Activated CD4-positive, alpha-beta T cell treated with anti-CD3 and anti-CD28 coated beads, Interleukin-2, amount 10 ng/mL, durations not matched to agents 7 days and 5 days (primary cell): ENCODE measurements at regions not wholly inside any gene's neighbourhood (a gene's known extent, or its start where the extent isn't known, plus 50 kb on each side); places are given as distances from the start of the nearest gene placed in this dataset.

ENCODE experiments used
- CTCF ChIA-PET: fragments of 350-600 bp; sonication (Branson Sonifier 250); formaldehyde crosslinking; loops from one replicate; lab custom pipeline; 2021; ENCODE audit warnings: antibody characterized with exemption; lab: Charles Lee
- POLR2A ChIA-PET: fragments of 350-600 bp; sonication (Branson Sonifier 250); formaldehyde crosslinking; loops from one replicate; lab custom pipeline; 2021; ENCODE audit warnings: antibody characterized with exemption; lab: Charles Lee
- DNase-seq: peaks from one replicate; pipeline ENCODE4 v3.0.0-alpha.2; 2020
- H3K27ac Mint-ChIP-seq: one replicate; pipeline ENCODE4 v1.8.0; 2021; ENCODE audit warnings: mild to moderate bottlenecking, moderate library complexity, mixed read lengths
- H3K27me3 Mint-ChIP-seq: one replicate; pipeline ENCODE4 v1.8.0; 2021; ENCODE audit warnings: mixed read lengths
- H3K36me3 Mint-ChIP-seq: one replicate; pipeline ENCODE4 v1.8.0; 2021; ENCODE audit warnings: low read depth, mixed read lengths
- H3K4me1 Mint-ChIP-seq: one replicate; pipeline ENCODE4 v1.8.0; 2021; ENCODE audit warnings: mixed read lengths
- H3K4me3 Mint-ChIP-seq: one replicate; pipeline ENCODE4 v1.8.0; 2021; ENCODE audit warnings: mild to moderate bottlenecking, moderate library complexity, mixed read lengths
- H3K9me3 Mint-ChIP-seq: one replicate; pipeline ENCODE4 v1.8.0; 2021; ENCODE audit warnings: mixed read lengths

- Mint-ChIP-seq H3K4me1 (no peaks in the 10 kb centered on the region), H3K9me3 (peaks cover 2% of the 10 kb centered on the region), H3K36me3 (no peaks in the 10 kb centered on the region), H3K4me3 (no peak overlapping the region), H3K27me3 (no peaks in the 10 kb centered on the region), H3K27ac (no peak overlapping the region)
- no peak for DNase-seq
- POLR2A ChIA-PET, result no interaction called here
- CTCF ChIA-PET, result no interaction called here
Observed at GRCh38 chr12:115185506-115185905, 501.5 kb upstream of the TBX3 start.

GRCh38 chr12:115183752-115184151 is 499.8 kb upstream of the TBX3 start:
- H3K27ac Mint-ChIP-seq, result no peak overlapping the region

GRCh38 chr12:115177899-115178298 is 493.9 kb upstream of the TBX3 start:
- Mint-ChIP-seq H3K27ac (no peak overlapping the region), H3K4me1 (no peaks in the 10 kb centered on the region), H3K4me3 (no peak overlapping the region), H3K9me3 (no peaks in the 10 kb centered on the region), H3K27me3 (no peaks in the 10 kb centered on the region), H3K36me3 (no peaks in the 10 kb centered on the region)
- CTCF ChIA-PET, result no interaction called here
- POLR2A ChIA-PET, result no interaction called here
- DNase-seq, result no peak

More at GRCh38 chr12:115183752-115184151, 499.8 kb upstream of the TBX3 start:
- no peaks in the 10 kb centered on the region for H3K36me3 Mint-ChIP-seq
- H3K9me3 Mint-ChIP-seq, result peaks cover 2% of the 10 kb centered on the region
- H3K4me3 Mint-ChIP-seq, result no peak overlapping the region
- H3K4me1 Mint-ChIP-seq, result no peaks in the 10 kb centered on the region
- ChIA-PET CTCF (no interaction called here), POLR2A (no interaction called here)
- no peaks in the 10 kb centered on the region for H3K27me3 Mint-ChIP-seq
- DNase-seq, result no peak

- H3K4me1 Mint-ChIP-seq, result no peaks in the 10 kb centered on the region
- POLR2A ChIA-PET, result no interaction called here
- CTCF ChIA-PET, result no interaction called here
Observed at GRCh38 chr12:115176741-115177400, 492.9 kb upstream of the TBX3 start.

GRCh38 chr12:115174920-115175319 is 490.9 kb upstream of the TBX3 start:
- no peak overlapping the region for H3K4me3 Mint-ChIP-seq
- H3K4me1 Mint-ChIP-seq, result no peaks in the 10 kb centered on the region
- H3K9me3 Mint-ChIP-seq, result no peaks in the 10 kb centered on the region
- no peak for DNase-seq
- ChIA-PET POLR2A (no interaction called here), CTCF (no interaction called here)
- H3K36me3 Mint-ChIP-seq, result no peaks in the 10 kb centered on the region
- H3K27me3 Mint-ChIP-seq, result no peaks in the 10 kb centered on the region
- H3K27ac Mint-ChIP-seq, result no peak overlapping the region

More at GRCh38 chr12:115176741-115177400, 492.9 kb upstream of the TBX3 start:
- Mint-ChIP-seq H3K27ac (no peak overlapping the region), H3K36me3 (no peaks in the 10 kb centered on the region), H3K27me3 (no peaks in the 10 kb centered on the region), H3K9me3 (no peaks in the 10 kb centered on the region), H3K4me3 (no peak overlapping the region)
- DNase-seq, result no peak

GRCh38 chr12:115172521-115172920 is 488.5 kb upstream of the TBX3 start:
- no peaks in the 10 kb centered on the region for H3K27me3 Mint-ChIP-seq
- POLR2A ChIA-PET, result no interaction called here
- H3K4me3 Mint-ChIP-seq, result no peak overlapping the region

GRCh38 chr12:115169981-115170380 is 486.0 kb upstream of the TBX3 start:
- DNase-seq, result no peak
- H3K27me3 Mint-ChIP-seq, result no peaks in the 10 kb centered on the region
- no peak overlapping the region for H3K27ac Mint-ChIP-seq
- H3K9me3 Mint-ChIP-seq, result peaks cover 1% of the 10 kb centered on the region
- no peaks in the 10 kb centered on the region for H3K4me1 Mint-ChIP-seq
- CTCF ChIA-PET, result interaction anchor here (1.3 kb wide), 1 partner anchor 17 kb away, joined by 3 read pairs; no protein-coding TSS in a partner anchor
- H3K4me3 Mint-ChIP-seq, result no peak overlapping the region
- no peaks in the 10 kb centered on the region for H3K36me3 Mint-ChIP-seq
- POLR2A ChIA-PET, result no interaction called here

More at GRCh38 chr12:115172521-115172920, 488.5 kb upstream of the TBX3 start:
- Mint-ChIP-seq H3K4me1 (no peaks in the 10 kb centered on the region), H3K36me3 (no peaks in the 10 kb centered on the region), H3K9me3 (no peaks in the 10 kb centered on the region), H3K27ac (no peak overlapping the region)
- CTCF ChIA-PET, result interaction anchor here (0.5 kb wide), 1 partner anchor 237 kb away, joined by 3 read pairs; no protein-coding TSS in a partner anchor
- no peak for DNase-seq

GRCh38 chr12:115166698-115167315 is 482.8 kb upstream of the TBX3 start:
- H3K9me3 Mint-ChIP-seq, result peaks cover 1% of the 10 kb centered on the region
- ChIA-PET POLR2A (no interaction called here), CTCF (no interaction called here)
- no peaks in the 10 kb centered on the region for H3K27me3 Mint-ChIP-seq
- H3K27ac Mint-ChIP-seq, result no peak overlapping the region
- H3K4me3 Mint-ChIP-seq, result no peak overlapping the region
- H3K36me3 Mint-ChIP-seq, result no peaks in the 10 kb centered on the region
- no peak for DNase-seq
- no peaks in the 10 kb centered on the region for H3K4me1 Mint-ChIP-seq

- Mint-ChIP-seq H3K9me3 (peaks cover 1% of the 10 kb centered on the region), H3K36me3 (no peaks in the 10 kb centered on the region), H3K4me1 (no peaks in the 10 kb centered on the region), H3K27ac (no peak overlapping the region), H3K27me3 (no peaks in the 10 kb centered on the region), H3K4me3 (no peak overlapping the region)
- ChIA-PET CTCF (no interaction called here), POLR2A (no interaction called here)
- DNase-seq, result no peak
Observed at GRCh38 chr12:115163710-115164109, 479.7 kb upstream of the TBX3 start.

GRCh38 chr12:115160271-115161128 is 476.5 kb upstream of the TBX3 start:
- H3K4me3 Mint-ChIP-seq, result no peak overlapping the region
- ChIA-PET CTCF (no interaction called here), POLR2A (no interaction called here)
- no peak overlapping the region for H3K27ac Mint-ChIP-seq
- peaks cover under 1% of the 10 kb centered on the region for H3K9me3 Mint-ChIP-seq
- H3K36me3 Mint-ChIP-seq, result no peaks in the 10 kb centered on the region
- H3K27me3 Mint-ChIP-seq, result no peaks in the 10 kb centered on the region
- DNase-seq, result no peak
- no peaks in the 10 kb centered on the region for H3K4me1 Mint-ChIP-seq

- H3K4me1 Mint-ChIP-seq, result no peaks in the 10 kb centered on the region
- H3K9me3 Mint-ChIP-seq, result peaks cover 3% of the 10 kb centered on the region
- no peaks in the 10 kb centered on the region for H3K36me3 Mint-ChIP-seq
- ChIA-PET CTCF (no interaction called here), POLR2A (no interaction called here)
- no peaks in the 10 kb centered on the region for H3K27me3 Mint-ChIP-seq
- no peak overlapping the region for H3K4me3 Mint-ChIP-seq
- no peak for DNase-seq
- H3K27ac Mint-ChIP-seq, result no peak overlapping the region
Observed at GRCh38 chr12:115158816-115159215, 474.8 kb upstream of the TBX3 start.

GRCh38 chr12:115155665-115156645 is 472.0 kb upstream of the TBX3 start:
- Mint-ChIP-seq H3K27ac (no peak overlapping the region), H3K27me3 (no peaks in the 10 kb centered on the region), H3K4me3 (no peak overlapping the region), H3K4me1 (no peaks in the 10 kb centered on the region), H3K36me3 (no peaks in the 10 kb centered on the region), H3K9me3 (peaks cover 3% of the 10 kb centered on the region)
- POLR2A ChIA-PET, result no interaction called here
- CTCF ChIA-PET, result interaction anchor here (0.6 kb wide), 1 partner anchor 163 kb away, joined by 4 read pairs; no protein-coding TSS in a partner anchor
- no peak for DNase-seq
